ENCODE measurements at regions not wholly inside any gene's neighbourhood (a gene's known extent, or its start where the extent isn't known, plus 50 kb on each side); places are given as distances from the start of the nearest gene placed in this dataset.

- POLR2A ChIA-PET (ENCODE audit: unreplicated experiment), result no interaction called here
These were observed 79.5 kb downstream of the FASLG start for GRCh38 chr1:172738389-172738788.

More at GRCh38 chr1:172738389-172738788, 79.5 kb downstream of the FASLG start:
- H3K18ac ChIP-seq (ENCODE audit: low read depth, low read length), result no peak overlapping the region
- no peak overlapping the region for H2BK20ac ChIP-seq (ENCODE audit: low read depth, low read length)
- no peak overlapping the region for H3K9ac ChIP-seq (ENCODE audit: low read depth, low read length)
- no peak overlapping the region for H3K4me2 ChIP-seq (ENCODE audit: low read depth, low read length)
- H2BK120ac ChIP-seq (ENCODE audit: low read depth, low read length), result no peak overlapping the region
- H2AFZ ChIP-seq (replicated peaks; ENCODE audit: low read length, poor library complexity), result no peak overlapping the region
- no peak overlapping the region for H3K56ac ChIP-seq (ENCODE audit: extremely low read depth, insufficient read depth, low read length)
- H3K27ac ChIP-seq (ENCODE audit: insufficient read depth, low read length), result no peak overlapping the region
- no TSS peak for BruUV-seq (replicated peaks)
- H3K4ac ChIP-seq (ENCODE audit: low read depth, low read length), result no peak overlapping the region
- dilution Hi-C loops (cut with HindIII; ENCODE audit: low sequenced_read_pairs, unreplicated experiment), result no loop called here
- intact Hi-C loops (cut with micrococcal nuclease), result no loop called here
- H4K8ac ChIP-seq (ENCODE audit: low read depth in 2 of 2, low read length in 2 of 2), result no peak overlapping the region
- in situ Hi-C loops (cut with MboI; ENCODE audit: low sequenced_read_pairs), result loop anchor here (25.0 kb wide), 2 partner anchors 1199 to 1999 kb away; no protein-coding TSS in a partner anchor
- no peak overlapping the region for H3K23ac ChIP-seq (ENCODE audit: low read depth, low read length)
- no peak overlapping the region for H2BK5ac ChIP-seq (ENCODE audit: low read depth, low read length, poor library complexity, severe bottlenecking)
- no peaks in the 10 kb centered on the region for H4K20me1 ChIP-seq (ENCODE audit: insufficient read depth, low read length)
- peaks cover 1% of the 10 kb centered on the region; the same call in 1 of the 2 replicates for H3K27me3 ChIP-seq (ENCODE audit: control insufficient read depth, insufficient read depth, low read length)
- no peaks in the 10 kb centered on the region for H3K9me3 ChIP-seq (ENCODE audit: control insufficient read depth, insufficient read depth, low read length)
- peaks cover 2% of the 10 kb centered on the region; the same call in 1 of the 2 replicates for H3K4me1 ChIP-seq (ENCODE audit: control insufficient read depth, insufficient read depth, low read length)
- no peak overlapping the region for H2AK9ac ChIP-seq (replicated peaks; ENCODE audit: low read depth, low read length, poor library complexity)
- H3K79me1 ChIP-seq (ENCODE audit: low read depth in 1 of 2, low read length in 2 of 2), result no peaks in the 10 kb centered on the region
- DNase-seq (no peak), ATAC-seq (ENCODE audit: low read depth) (no peak)
- H2AK5ac ChIP-seq (ENCODE audit: low read depth, low read length), result no peak overlapping the region
- no peak overlapping the region for H3K4me3 ChIP-seq (ENCODE audit: insufficient read depth, low read depth, low read length)
- H4K91ac ChIP-seq (ENCODE audit: insufficient read depth, low read depth, low read length), result no peak overlapping the region
- CTCF ChIA-PET, result no interaction called here
- no peaks in the 10 kb centered on the region for H3K36me3 ChIP-seq (ENCODE audit: control insufficient read depth, insufficient read depth, low read length)
- H2BK15ac ChIP-seq (ENCODE audit: low read depth, low read length), result no peak overlapping the region
- no peak overlapping the region for H3K14ac ChIP-seq (replicated peaks; ENCODE audit: low read depth, low read length)
- no CpG with 5 or more reads among the region's 2 CpGs for WGBS, 2 experiments (ENCODE audit: extremely low coverage in 2 of 2, insufficient read length in 1 of 2)
- H4K5ac ChIP-seq (ENCODE audit: low read depth, low read length), result no peak overlapping the region
- H3K9me1 ChIP-seq (ENCODE audit: insufficient read depth, low read length), result no peaks in the 10 kb centered on the region
- TF ChIP-seq CEBPB (IDR thresholded peaks at IDR 0.05; ENCODE audit: low read depth, low read length), result no peak
- no peak for TF ChIP-seq RFX5 (IDR thresholded peaks at IDR 0.05; ENCODE audit: low read depth, low read length)
- TF ChIP-seq MXI1 (IDR thresholded peaks at IDR 0.05; ENCODE audit: borderline replicate concordance, low read depth, low read length), result no peak
- no peak for TF ChIP-seq CTCF (conservative IDR thresholded peaks at IDR 0.05; ENCODE audit: low read depth, low read length)
- no peak for TF ChIP-seq USF2 (IDR thresholded peaks at IDR 0.05; ENCODE audit: low read depth, low read length)
- TF ChIP-seq ELK1 (IDR thresholded peaks at IDR 0.05; ENCODE audit: borderline replicate concordance, low read depth, low read length), result no peak
- no peak for TF ChIP-seq MAFK (IDR thresholded peaks at IDR 0.05; ENCODE audit: low read depth, low read length)
- TF ChIP-seq BHLHE40 (IDR thresholded peaks at IDR 0.05; ENCODE audit: low read depth, low read length), result no peak
- TF ChIP-seq CHD1 (IDR thresholded peaks at IDR 0.05; ENCODE audit: low read depth, low read length), result no peak
- TF ChIP-seq NFE2L2 (IDR thresholded peaks at IDR 0.05; ENCODE audit: low read depth, low read length), result no peak
- TF ChIP-seq RAD21 (IDR thresholded peaks at IDR 0.05; ENCODE audit: low read length), result no peak
- TF ChIP-seq POLR2A (IDR thresholded peaks at IDR 0.05; ENCODE audit: low read depth, low read length), result no peak
- TF ChIP-seq RCOR1 (IDR thresholded peaks at IDR 0.05; ENCODE audit: insufficient replicate concordance, low read length), result no peak
- TF ChIP-seq SMC3 (IDR thresholded peaks at IDR 0.05; ENCODE audit: low read depth, low read length), result no peak
- no peak for TF ChIP-seq MAZ (IDR thresholded peaks at IDR 0.05; ENCODE audit: borderline replicate concordance, low read depth, low read length)
- no peak for TF ChIP-seq FOS (IDR thresholded peaks at IDR 0.05; ENCODE audit: low read depth, low read length)

All from IMR-90 (cell line).